Rectal smooth muscle tissue (tissue), 1 donor: ENCODE measurements at regions not wholly inside any gene's neighbourhood (a gene's known extent, or its start where the extent isn't known, plus 50 kb on each side); places are given as distances from the start of the nearest gene placed in this dataset.

Experiments used
- H3K27ac ChIP-seq: one replicate; pipeline ENCODE4 v1.7.0; 2013; ENCODE audit warnings: low read depth, low read length, inconsistent platforms
- H3K27me3 ChIP-seq: one replicate; pipeline ENCODE4 v1.7.0; 2013; ENCODE audit warnings: low read length; ENCODE audit not compliant: control insufficient read depth, insufficient read depth
- H3K36me3 ChIP-seq: one replicate; pipeline ENCODE4 v1.7.0; 2013; ENCODE audit warnings: low read length; ENCODE audit not compliant: control insufficient read depth, insufficient read depth
- H3K4me1 ChIP-seq: one replicate; pipeline ENCODE4 v1.7.0; 2013; ENCODE audit warnings: low read length; ENCODE audit not compliant: control insufficient read depth, insufficient read depth
- H3K4me3 ChIP-seq: one replicate; pipeline ENCODE4 v1.7.0; 2013; ENCODE audit warnings: low read length
- H3K9ac ChIP-seq: one replicate; pipeline ENCODE4 v1.7.0; 2013; ENCODE audit warnings: low read length

- Histone ChIP-seq H3K27ac (no peak overlapping the region), H3K4me1 (no peaks in the 10 kb centered on the region), H3K36me3 (no peaks in the 10 kb centered on the region), H3K4me3 (no peak overlapping the region), H3K27me3 (no peaks in the 10 kb centered on the region), H3K9ac (no peak overlapping the region)
Observed at GRCh38 chr5:54676481-54677340, 159.2 kb downstream of the SNX18 start.

- no peaks in the 10 kb centered on the region for H3K36me3 ChIP-seq
- H3K4me1 ChIP-seq, result peaks cover 2% of the 10 kb centered on the region
- no peak overlapping the region for H3K27ac ChIP-seq
- no peak overlapping the region for H3K4me3 ChIP-seq
- no peaks in the 10 kb centered on the region for H3K27me3 ChIP-seq
- H3K9ac ChIP-seq, result no peak overlapping the region
Observed at GRCh38 chr5:54673523-54674225, 156.1 kb downstream of the SNX18 start.

GRCh38 chr5:54672871-54673270, 155.3 kb downstream of the SNX18 start:
- Histone ChIP-seq H3K27me3 (no peaks in the 10 kb centered on the region), H3K4me3 (no peak overlapping the region), H3K36me3 (no peaks in the 10 kb centered on the region), H3K4me1 (peaks cover 2% of the 10 kb centered on the region), H3K9ac (no peak overlapping the region), H3K27ac (no peak overlapping the region)

GRCh38 chr5:54671681-54672080, 154.1 kb downstream of the SNX18 start:
- Histone ChIP-seq H3K27me3 (no peaks in the 10 kb centered on the region), H3K4me1 (peaks cover 2% of the 10 kb centered on the region), H3K27ac (no peak overlapping the region), H3K9ac (no peak overlapping the region), H3K36me3 (no peaks in the 10 kb centered on the region), H3K4me3 (no peak overlapping the region)

- no peak overlapping the region for H3K27ac ChIP-seq
- no peaks in the 10 kb centered on the region for H3K27me3 ChIP-seq
- peaks cover 2% of the 10 kb centered on the region for H3K4me1 ChIP-seq
- no peak overlapping the region for H3K9ac ChIP-seq
- no peaks in the 10 kb centered on the region for H3K36me3 ChIP-seq
- no peak overlapping the region for H3K4me3 ChIP-seq
Observed at GRCh38 chr5:54671111-54671531, 153.6 kb downstream of the SNX18 start.

GRCh38 chr5:54670281-54670680, 152.7 kb downstream of the SNX18 start:
- Histone ChIP-seq H3K27ac (no peak overlapping the region), H3K27me3 (no peaks in the 10 kb centered on the region), H3K9ac (no peak overlapping the region), H3K4me3 (no peak overlapping the region), H3K4me1 (peaks cover 2% of the 10 kb centered on the region), H3K36me3 (no peaks in the 10 kb centered on the region)

GRCh38 chr5:54669845-54670244, 152.3 kb downstream of the SNX18 start:
- no peaks in the 10 kb centered on the region for H3K27me3 ChIP-seq
- H3K27ac ChIP-seq, result no peak overlapping the region
- no peak overlapping the region for H3K9ac ChIP-seq
- H3K4me3 ChIP-seq, result no peak overlapping the region
- H3K36me3 ChIP-seq, result no peaks in the 10 kb centered on the region
- H3K4me1 ChIP-seq, result peaks cover 2% of the 10 kb centered on the region

- H3K36me3 ChIP-seq, result no peaks in the 10 kb centered on the region
- H3K4me3 ChIP-seq, result no peak overlapping the region
- no peaks in the 10 kb centered on the region for H3K27me3 ChIP-seq
- H3K4me1 ChIP-seq, result peaks cover 2% of the 10 kb centered on the region
- H3K27ac ChIP-seq, result no peak overlapping the region
- H3K9ac ChIP-seq, result no peak overlapping the region
Observed at GRCh38 chr5:54669285-54669684, 151.7 kb downstream of the SNX18 start.

GRCh38 chr5:54668096-54668495, 150.5 kb downstream of the SNX18 start:
- no peaks in the 10 kb centered on the region for H3K27me3 ChIP-seq
- peaks cover 2% of the 10 kb centered on the region for H3K4me1 ChIP-seq
- H3K36me3 ChIP-seq, result no peaks in the 10 kb centered on the region
- H3K9ac ChIP-seq, result no peak overlapping the region
- no peak overlapping the region for H3K27ac ChIP-seq
- H3K4me3 ChIP-seq, result no peak overlapping the region

GRCh38 chr5:54667136-54667535, 149.6 kb downstream of the SNX18 start:
- peaks cover 2% of the 10 kb centered on the region for H3K4me1 ChIP-seq
- H3K27ac ChIP-seq, result no peak overlapping the region
- no peaks in the 10 kb centered on the region for H3K36me3 ChIP-seq
- H3K27me3 ChIP-seq, result no peaks in the 10 kb centered on the region
- no peak overlapping the region for H3K9ac ChIP-seq
- H3K4me3 ChIP-seq, result no peak overlapping the region

- Histone ChIP-seq H3K27ac (no peak overlapping the region), H3K4me3 (no peak overlapping the region), H3K36me3 (no peaks in the 10 kb centered on the region), H3K9ac (no peak overlapping the region), H3K4me1 (no peaks in the 10 kb centered on the region), H3K27me3 (no peaks in the 10 kb centered on the region)
Observed at GRCh38 chr5:54663866-54664265, 146.3 kb downstream of the SNX18 start.

- Histone ChIP-seq H3K27me3 (no peaks in the 10 kb centered on the region), H3K36me3 (no peaks in the 10 kb centered on the region), H3K4me3 (no peak overlapping the region), H3K9ac (no peak overlapping the region), H3K27ac (no peak overlapping the region), H3K4me1 (no peaks in the 10 kb centered on the region)
Observed at GRCh38 chr5:54661111-54661510, 143.6 kb downstream of the SNX18 start.
